GM18508 (cell line): ENCODE measurements at regions not wholly inside any gene's neighbourhood (a gene's known extent, or its start where the extent isn't known, plus 50 kb on each side); places are given as distances from the start of the nearest gene placed in this dataset.
"Not testable (repeated sequence)": the region's sequence is repeated elsewhere in the genome, so short reads cannot be mapped to it uniquely, and the experiment has no call there.

Experiments
- ATAC-seq: cut with Tn5 transposase; IDR thresholded peaks from one replicate; pipeline ENCODE4 v1.9.1; 2021; ENCODE audit warnings: moderate number of reproducible peaks; ENCODE audit not compliant: insufficient read depth, unreplicated experiment

GRCh38 chr15:36109943-36110658 is 469.3 kb upstream of the CDIN1 start:
- ATAC-seq: no peak

DNA sequence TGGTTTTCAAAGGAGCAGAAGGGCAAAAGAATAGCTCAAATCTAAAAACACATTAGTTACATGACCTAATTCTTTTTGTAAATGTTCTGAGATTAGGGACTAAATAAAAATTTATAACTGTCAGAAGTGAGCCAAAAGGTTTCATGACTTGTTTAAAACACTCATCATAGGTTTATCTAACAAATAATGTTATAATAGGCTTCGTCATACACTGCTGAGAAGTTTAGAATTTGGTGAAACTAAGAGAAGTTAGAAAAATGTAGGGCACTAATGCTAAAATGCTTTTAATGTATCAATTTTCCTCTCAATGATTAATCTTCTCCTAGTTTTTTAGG is 468.8 kb upstream of the CDIN1 start:
- ATAC-seq: no peak

DNA sequence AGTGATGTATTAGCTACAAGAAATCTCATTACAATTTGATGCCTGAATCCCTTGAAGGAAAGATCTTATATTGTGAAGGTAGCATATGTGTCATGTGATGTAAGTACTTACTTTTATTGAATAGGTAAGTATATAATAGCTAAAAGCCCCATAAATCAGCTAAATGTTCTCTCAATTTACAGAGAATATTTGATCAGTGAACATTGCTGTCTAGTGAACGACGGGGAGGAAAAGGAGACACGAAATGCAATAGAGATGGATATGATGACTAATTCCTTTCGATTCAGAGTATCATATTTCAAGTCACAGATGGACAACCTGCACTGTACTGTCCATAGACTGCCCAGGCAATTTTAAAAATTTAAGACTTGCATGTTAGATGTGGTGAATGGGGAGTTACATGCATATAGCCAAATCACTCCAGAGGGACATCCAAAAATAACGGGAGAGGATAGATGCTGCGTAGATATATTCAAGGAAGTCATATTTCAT is 462.1 kb upstream of the CDIN1 start:
- ATAC-seq: no peak

DNA sequence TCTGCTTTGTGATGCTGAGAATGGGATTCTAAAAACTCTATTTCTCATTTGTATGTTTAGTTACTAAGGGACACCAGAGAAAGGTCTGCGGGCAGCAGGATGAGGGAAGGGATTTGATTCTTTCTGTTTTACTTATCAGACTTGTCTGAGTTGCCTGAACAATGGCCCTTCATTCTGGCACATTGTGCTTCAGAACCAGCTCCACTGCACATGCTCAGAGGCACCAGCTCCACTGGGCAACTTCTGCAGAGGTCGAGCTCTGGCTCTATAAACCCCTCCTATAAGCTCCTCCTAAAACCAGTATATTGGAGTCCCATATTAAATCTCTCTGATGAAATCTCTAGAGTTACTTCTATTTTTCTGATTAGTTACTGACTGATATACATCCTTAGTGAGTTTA is 453.2 kb upstream of the CDIN1 start:
- no peak for ATAC-seq

GRCh38 chr15:36130641-36131310 is 448.6 kb upstream of the CDIN1 start:
- no peak for ATAC-seq

- no peak for ATAC-seq
Measured at GRCh38 chr15:36133742-36134141, 445.7 kb upstream of the CDIN1 start.

DNA sequence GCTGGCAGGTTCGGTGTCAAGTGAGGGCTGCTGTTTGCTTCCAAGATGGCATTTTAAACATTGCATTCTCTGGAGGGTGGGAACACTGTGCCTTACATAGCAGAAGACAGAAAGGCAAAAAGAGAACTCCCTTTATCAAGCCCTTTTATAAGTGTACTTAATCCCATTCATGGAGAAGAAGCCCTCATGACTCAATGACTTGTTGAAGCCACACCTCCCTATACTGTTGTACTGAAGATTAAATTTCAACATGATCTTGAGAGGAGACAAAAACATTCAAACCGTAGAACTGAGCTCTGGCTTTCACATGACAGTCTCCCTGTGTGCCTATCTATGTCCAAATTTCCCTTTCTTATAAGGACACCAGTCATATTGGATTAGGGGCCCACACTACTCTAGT is 443.4 kb upstream of the CDIN1 start:
- no peak for ATAC-seq

- ATAC-seq: no peak
Measured at GRCh38 chr15:36152936-36153335, 426.5 kb upstream of the CDIN1 start.

GRCh38 chr15:36156879-36157427 is 422.5 kb upstream of the CDIN1 start:
- ATAC-seq: no peak

GRCh38 chr15:36160351-36160750 is 419.1 kb upstream of the CDIN1 start:
- no peak for ATAC-seq

- no peak for ATAC-seq
Measured at GRCh38 chr15:36161108-36161507, 418.3 kb upstream of the CDIN1 start.

DNA sequence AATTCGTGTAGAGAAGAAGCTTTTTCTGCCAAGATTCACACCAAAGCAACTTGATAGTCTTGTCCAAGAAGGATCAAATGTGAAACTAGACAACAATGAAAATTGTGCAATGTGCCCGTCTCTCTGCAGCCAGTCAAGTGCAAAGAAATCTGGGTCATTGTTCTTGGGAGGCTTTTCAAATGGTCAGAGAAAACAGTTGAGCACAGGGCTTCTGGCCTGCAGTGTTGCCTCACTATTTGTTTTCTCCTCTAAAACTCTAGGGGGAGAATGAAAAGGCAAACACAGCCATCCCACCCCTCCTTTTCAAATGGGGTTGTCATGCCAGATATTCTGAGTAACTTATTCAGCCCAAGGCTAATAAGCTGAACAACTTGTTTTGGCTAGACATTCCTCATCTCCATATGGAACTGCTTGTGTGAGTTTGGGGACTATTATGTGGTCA is 417.6 kb upstream of the CDIN1 start:
- no peak for ATAC-seq

- ATAC-seq: not testable (repeated sequence)
Measured at GRCh38 chr15:36163983-36164382, 415.4 kb upstream of the CDIN1 start.

DNA sequence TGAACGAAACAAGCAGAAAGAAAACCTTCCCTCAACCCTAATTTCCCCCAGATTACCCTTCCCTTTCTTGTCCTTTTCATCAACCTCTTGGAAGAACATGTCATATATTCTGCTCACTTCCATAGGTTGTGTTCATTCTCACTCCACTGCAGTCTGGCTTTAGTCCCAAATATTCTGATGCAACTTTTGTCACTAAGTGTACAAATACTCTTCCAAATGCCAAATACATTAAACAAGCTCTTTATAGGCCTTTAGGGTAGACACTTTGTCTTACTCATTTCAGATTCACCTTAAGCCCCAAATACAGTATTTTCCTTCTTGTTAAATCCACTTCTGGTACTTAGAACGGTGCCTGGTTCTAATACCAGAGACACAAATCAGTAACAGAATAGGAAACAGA is 406.5 kb upstream of the CDIN1 start:
- no peak for ATAC-seq

DNA sequence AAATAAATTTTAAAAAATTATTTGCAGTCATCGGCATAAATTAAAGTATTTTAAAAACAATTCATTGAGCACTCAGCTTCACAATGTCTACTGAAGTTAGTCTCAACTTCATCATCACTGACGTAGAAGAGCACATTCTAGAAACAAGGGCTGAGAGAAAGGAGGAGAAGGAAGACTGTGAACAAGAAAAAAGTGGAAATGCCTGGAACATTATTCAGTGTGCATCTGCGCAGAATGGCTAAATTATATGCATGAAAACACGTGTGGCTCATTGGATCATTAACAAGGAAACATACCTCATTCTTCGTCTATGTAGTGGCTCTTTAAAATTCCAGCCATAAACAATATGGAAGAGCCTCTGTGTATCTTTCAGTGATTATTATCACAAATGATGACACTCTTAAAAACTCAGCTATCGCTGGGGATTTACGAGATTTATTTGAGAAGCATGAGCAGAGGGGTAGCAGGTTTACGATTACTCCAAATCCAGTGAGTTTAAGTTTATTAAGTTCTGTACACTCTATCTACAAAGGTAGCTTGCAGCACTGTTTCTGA is 404.2 kb upstream of the CDIN1 start:
- ATAC-seq: no peak

DNA sequence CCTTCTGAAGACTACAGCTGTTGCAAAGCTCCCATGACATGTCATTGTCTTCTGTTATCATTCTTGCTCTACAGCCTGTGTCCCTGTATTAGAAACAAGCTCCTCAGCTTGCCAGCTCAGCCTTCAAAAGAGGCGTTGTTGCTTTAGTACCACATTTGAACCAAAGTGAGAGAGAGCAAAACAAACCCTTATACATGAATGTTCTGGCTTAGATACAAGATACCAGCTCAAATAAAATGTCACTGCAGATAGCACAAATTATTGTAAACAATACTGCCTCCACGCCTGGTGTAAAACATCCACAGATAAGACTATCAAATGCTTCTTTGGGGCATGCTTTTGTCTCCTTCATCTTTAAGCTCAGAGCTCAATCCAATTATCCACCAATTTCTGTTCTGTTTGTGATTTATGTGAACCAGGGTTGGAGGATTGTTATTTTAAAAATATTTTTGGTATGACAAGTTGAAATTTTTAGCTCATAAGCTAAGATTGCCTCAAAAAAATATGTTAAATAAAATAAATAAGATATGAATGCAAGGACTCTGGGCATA is 403.6 kb upstream of the CDIN1 start:
- ATAC-seq: no peak

GRCh38 chr15:36177590-36178302 is 401.7 kb upstream of the CDIN1 start:
- no peak for ATAC-seq

DNA sequence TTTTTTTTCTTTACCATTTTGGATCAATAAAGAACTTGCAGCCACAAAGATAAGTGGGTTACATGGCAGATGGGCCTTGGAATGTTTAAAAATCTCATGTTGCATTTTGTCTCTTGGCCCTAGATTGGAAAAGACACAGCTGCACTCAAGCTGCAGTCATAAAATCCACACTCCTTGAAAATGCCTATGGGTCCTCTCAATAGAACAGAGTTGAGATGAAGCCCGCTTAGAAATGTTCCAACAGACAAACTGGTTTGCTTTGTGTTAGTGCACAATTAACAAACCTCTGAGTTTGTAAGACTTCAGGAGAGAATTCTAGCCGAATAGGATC is 401.2 kb upstream of the CDIN1 start:
- ATAC-seq: no peak

DNA sequence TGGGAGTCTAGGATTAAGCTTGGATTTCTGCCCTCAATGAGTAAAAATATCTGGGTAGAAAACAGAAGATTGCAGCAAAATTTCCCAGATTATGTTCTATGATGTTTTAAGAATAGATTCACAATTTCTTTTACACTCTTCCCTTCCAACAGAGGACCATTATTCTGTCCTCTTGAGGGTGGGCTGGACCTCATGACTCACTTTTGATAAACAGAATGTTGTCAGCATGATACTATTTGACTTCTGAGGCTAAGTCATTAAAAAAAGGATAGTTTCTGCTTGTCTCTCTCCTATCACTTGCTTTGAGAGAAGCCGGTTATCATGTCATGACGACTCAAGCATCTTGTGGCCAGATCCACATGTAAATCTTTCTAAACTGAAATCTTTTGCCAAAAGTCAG is 396.2 kb upstream of the CDIN1 start:
- no peak for ATAC-seq

GRCh38 chr15:36185438-36185837 is 394.0 kb upstream of the CDIN1 start:
- no peak for ATAC-seq

- ATAC-seq: no peak
Measured at GRCh38 chr15:36185845-36186244, 393.6 kb upstream of the CDIN1 start.
